Astrocyte of the spinal cord (primary cell): ENCODE measurements at regions not wholly inside any gene's neighbourhood (a gene's known extent, or its start where the extent isn't known, plus 50 kb on each side); places are given as distances from the start of the nearest gene placed in this dataset.

ENCODE experiments used
- DNase-seq: peaks from one replicate; pipeline ENCODE4 v3.0.0; 2011; ENCODE audit warnings: low read depth, low spot score
- H3K4me3 ChIP-seq: 2 replicates; pipeline ENCODE4 v1.5.1; 2011; ENCODE audit warnings: low read depth, mild to moderate bottlenecking, low read length, moderate library complexity
- in situ Hi-C: cut with HindIII; loops from 2 replicates; pipeline ENCODE4 v1.10.0; 2017; ENCODE audit warnings: low sequenced_read_pairs
- TF ChIP-seq, protein P1 (sequence below): IDR thresholded peaks from 2 replicates; pipeline ENCODE4 v1.5.1; 2012; ENCODE audit warnings: low read depth, mild to moderate bottlenecking, low read length, inconsistent platforms

DNA sequence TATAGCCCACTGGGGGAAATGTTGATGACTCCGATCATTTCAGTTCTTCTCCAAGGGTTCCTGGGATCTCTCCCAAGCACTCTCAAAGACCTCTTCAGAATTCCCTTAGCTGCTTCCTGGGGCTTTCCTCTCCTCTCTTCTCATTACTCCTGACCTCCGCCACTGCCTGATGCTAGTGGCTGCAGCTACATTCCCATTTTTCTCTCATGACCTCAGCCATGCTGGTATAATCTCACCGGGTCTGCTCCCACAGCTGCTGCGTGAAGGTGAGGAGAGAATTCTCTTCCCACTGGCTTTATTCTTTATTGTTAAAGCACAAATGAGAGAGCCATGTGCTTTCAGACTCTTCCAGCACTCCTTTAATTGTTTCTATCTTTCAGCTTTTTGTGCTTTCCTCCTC is 312.0 kb upstream of the ETAA1 start:
- DNase-seq: no peak
- TF ChIP-seq, protein P1, sequence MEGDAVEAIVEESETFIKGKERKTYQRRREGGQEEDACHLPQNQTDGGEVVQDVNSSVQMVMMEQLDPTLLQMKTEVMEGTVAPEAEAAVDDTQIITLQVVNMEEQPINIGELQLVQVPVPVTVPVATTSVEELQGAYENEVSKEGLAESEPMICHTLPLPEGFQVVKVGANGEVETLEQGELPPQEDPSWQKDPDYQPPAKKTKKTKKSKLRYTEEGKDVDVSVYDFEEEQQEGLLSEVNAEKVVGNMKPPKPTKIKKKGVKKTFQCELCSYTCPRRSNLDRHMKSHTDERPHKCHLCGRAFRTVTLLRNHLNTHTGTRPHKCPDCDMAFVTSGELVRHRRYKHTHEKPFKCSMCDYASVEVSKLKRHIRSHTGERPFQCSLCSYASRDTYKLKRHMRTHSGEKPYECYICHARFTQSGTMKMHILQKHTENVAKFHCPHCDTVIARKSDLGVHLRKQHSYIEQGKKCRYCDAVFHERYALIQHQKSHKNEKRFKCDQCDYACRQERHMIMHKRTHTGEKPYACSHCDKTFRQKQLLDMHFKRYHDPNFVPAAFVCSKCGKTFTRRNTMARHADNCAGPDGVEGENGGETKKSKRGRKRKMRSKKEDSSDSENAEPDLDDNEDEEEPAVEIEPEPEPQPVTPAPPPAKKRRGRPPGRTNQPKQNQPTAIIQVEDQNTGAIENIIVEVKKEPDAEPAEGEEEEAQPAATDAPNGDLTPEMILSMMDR: no peak
- no peak overlapping the region for H3K4me3 ChIP-seq
- in situ Hi-C loops: no loop called here

GRCh38 chr2:67091681-67092080 is 305.5 kb upstream of the ETAA1 start:
- DNase-seq: no peak
- H3K4me3 ChIP-seq: no peak overlapping the region
- TF ChIP-seq, protein P1: no peak
- in situ Hi-C loops: no loop called here

DNA sequence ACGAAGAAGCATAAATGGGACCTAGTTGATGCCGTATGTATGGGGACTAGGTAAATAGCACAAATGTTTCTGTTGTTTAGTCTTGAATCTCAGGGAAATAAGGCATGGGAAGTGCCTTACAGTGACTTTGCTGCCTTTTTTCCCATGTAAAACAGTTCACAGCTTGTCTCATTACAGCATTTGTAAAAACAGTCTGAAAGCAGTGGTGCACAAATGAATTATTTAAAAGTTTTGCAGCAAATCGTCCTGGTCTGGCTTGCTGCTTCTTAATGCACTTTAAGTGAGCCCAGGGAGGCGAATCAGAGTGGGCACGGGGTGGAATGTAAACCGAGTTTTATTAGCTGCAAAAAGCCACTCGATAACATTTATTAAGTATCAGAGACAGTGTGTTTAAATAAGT is 302.0 kb upstream of the ETAA1 start:
- no peak overlapping the region for H3K4me3 ChIP-seq
- in situ Hi-C loops: no loop called here
- DNase-seq: no peak
- TF ChIP-seq, protein P1: no peak

- no peak for DNase-seq
- H3K4me3 ChIP-seq: no peak overlapping the region
- TF ChIP-seq, protein P1: no peak
- in situ Hi-C loops: no loop called here
Measured at GRCh38 chr2:67096886-67097285, 300.2 kb upstream of the ETAA1 start.

DNA sequence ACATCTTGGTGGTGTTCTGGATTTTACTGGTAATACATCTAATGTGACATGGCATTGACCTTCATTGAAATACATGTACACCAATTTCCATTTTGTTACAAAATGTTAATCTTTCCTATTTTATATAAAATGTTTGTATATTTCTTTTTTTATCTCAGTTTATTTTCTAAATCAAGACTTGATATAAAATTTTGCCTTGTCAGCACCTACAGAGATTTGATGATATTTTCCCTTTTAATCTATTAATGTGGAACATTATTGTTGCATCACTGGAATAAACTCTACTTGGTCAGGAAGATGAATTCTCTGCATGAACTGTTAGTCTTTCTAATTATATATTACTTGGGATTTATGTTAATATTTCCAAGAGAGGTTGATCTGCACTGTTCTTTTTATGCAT is 294.0 kb upstream of the ETAA1 start:
- no peak for DNase-seq
- no peak overlapping the region for H3K4me3 ChIP-seq
- TF ChIP-seq, protein P1: no peak
- in situ Hi-C loops: no loop called here

DNA sequence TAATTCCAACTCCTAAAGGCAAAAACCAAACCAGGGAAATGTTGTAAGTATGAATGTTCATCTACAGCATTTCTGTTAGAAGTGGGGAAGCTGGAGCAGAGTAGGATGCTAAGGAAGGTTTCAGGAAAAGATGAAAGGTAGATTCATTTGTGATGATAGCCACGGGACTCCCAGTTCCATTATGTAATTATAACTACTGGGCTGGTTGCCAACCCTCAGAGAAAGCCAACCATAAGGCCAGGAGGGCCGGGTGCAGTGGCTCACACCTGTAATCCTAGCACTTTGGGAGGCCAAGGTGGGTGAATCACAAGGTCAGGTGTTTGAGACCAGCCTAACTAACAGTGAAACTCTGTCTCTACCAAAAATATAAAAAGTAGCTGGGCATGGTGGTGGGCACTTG is 288.9 kb upstream of the ETAA1 start:
- TF ChIP-seq, protein P1: no peak
- no peak for DNase-seq
- H3K4me3 ChIP-seq: no peak overlapping the region
- in situ Hi-C loops: no loop called here

DNA sequence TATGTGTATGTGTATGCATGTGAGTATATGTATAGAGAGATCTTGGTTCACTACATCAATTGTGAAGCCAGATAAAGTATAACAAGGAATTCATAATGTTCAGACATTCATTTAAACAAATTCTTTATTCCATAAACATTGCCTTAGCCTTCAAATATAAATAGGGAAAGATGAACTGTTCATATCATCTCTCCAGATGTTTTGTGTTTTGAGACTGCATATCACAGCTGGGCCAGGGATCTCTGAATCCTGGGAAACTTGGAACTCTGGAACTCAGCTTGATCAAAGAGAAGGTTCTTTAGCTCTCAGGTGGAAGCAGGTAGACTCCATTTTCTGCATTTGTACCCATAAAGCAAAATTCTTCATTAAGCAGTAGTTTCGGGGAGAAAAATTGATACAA is 272.6 kb upstream of the ETAA1 start:
- no peak overlapping the region for H3K4me3 ChIP-seq
- DNase-seq: no peak
- TF ChIP-seq, protein P1: no peak
- in situ Hi-C loops: no loop called here
